SU-DHL-6 (cell line): ENCODE measurements at regions not wholly inside any gene's neighbourhood (a gene's known extent, or its start where the extent isn't known, plus 50 kb on each side); places are given as distances from the start of the nearest gene placed in this dataset.

Experiments used
- H2AFZ ChIP-seq: fragments of 200-600 bp; sonication (generic); 2 replicates; pipeline ENCODE4 v1.6.1; 2014; ENCODE audit warnings: low read depth, mild to moderate bottlenecking, moderate library complexity, mixed read lengths, antibody characterized with exemption, low read length; ENCODE audit not compliant: severe bottlenecking
- H3F3A ChIP-seq: fragments of 200-600 bp; shearing (Covaris generic); 2 replicates; pipeline ENCODE4 v1.6.0; 2016; ENCODE audit warnings: antibody characterized with exemption, mild to moderate bottlenecking; ENCODE audit not compliant: insufficient read depth
- H3K27ac ChIP-seq: fragments of 200-600 bp; sonication (generic); 2 replicates; pipeline ENCODE4 v1.5.1; 2016; ENCODE audit warnings: low read depth, mild to moderate bottlenecking, low read length, moderate library complexity, mixed read lengths
- H3K27me3 ChIP-seq: fragments of 200-600 bp; sonication (generic), shearing (Covaris generic); 2 replicates; pipeline ENCODE4 v1.6.0; 2014; ENCODE audit warnings: mild to moderate bottlenecking, low read length
- H3K36me3 ChIP-seq: fragments of 200-600 bp; sonication (generic); 2 replicates; pipeline ENCODE4 v1.6.1; 2014; ENCODE audit warnings: mild to moderate bottlenecking, low read length, mixed read lengths
- H3K4me2 ChIP-seq: fragments of 300-600, 200-600 bp; shearing (Covaris generic), sonication (generic); 2 replicates; pipeline ENCODE4 v1.6.0; 2014; ENCODE audit warnings: low read length, low read depth, mild to moderate bottlenecking; ENCODE audit not compliant: poor library complexity, severe bottlenecking
- H3K4me3 ChIP-seq: fragments of 200-600 bp; sonication (generic); 2 replicates; pipeline ENCODE4 v1.5.1; 2014; ENCODE audit warnings: antibody characterized with exemption, low read length, mild to moderate bottlenecking, mixed read lengths; ENCODE audit not compliant: insufficient read depth, poor library complexity, severe bottlenecking
- H3K79me2 ChIP-seq: fragments of 200-600 bp; sonication (generic); 2 replicates; pipeline ENCODE4 v1.6.1; 2014; ENCODE audit warnings: mild to moderate bottlenecking, low read length, moderate library complexity; ENCODE audit not compliant: insufficient read depth
- H3K9ac ChIP-seq: fragments of 200-600 bp; sonication (generic); 2 replicates; pipeline ENCODE4 v1.7.0; 2014; ENCODE audit warnings: mild to moderate bottlenecking, low read length
- H3K9me2 ChIP-seq: fragments of 200-600 bp; sonication (generic); replicated peaks from 2 replicates; pipeline ENCODE4 v1.6.1; 2014; ENCODE audit warnings: low read length; ENCODE audit not compliant: insufficient read depth
- H3K9me3 ChIP-seq: fragments of 200-600 bp; sonication (generic); 2 replicates; pipeline ENCODE4 v1.6.1; 2014; ENCODE audit warnings: low read length, mixed read lengths; ENCODE audit not compliant: insufficient read depth
- H4K20me1 ChIP-seq: fragments of 200-600 bp; sonication (generic); 2 replicates; pipeline ENCODE4 v1.6.1; 2014; ENCODE audit warnings: low read depth, mild to moderate bottlenecking, antibody characterized with exemption, low read length, moderate library complexity, mixed read lengths
- EZH2phosphoT487 ChIP-seq: fragments of 200-600 bp; sonication (generic), shearing (Covaris generic); conservative IDR thresholded peaks from 2 replicates; pipeline ENCODE4 v1.6.1; 2018; ENCODE audit warnings: mild to moderate bottlenecking, antibody characterized with exemption, low read length, moderate library complexity, mixed read lengths
- TF ChIP-seq, protein P1 (sequence below): fragments of 200-600 bp; sonication (generic); IDR thresholded peaks from one replicate; pipeline ENCODE4 v1.5.1; 2017; ENCODE audit warnings: antibody characterized with exemption, mild to moderate bottlenecking, low read length, moderate library complexity; ENCODE audit not compliant: insufficient read depth, poor library complexity, severe bottlenecking

DNA sequence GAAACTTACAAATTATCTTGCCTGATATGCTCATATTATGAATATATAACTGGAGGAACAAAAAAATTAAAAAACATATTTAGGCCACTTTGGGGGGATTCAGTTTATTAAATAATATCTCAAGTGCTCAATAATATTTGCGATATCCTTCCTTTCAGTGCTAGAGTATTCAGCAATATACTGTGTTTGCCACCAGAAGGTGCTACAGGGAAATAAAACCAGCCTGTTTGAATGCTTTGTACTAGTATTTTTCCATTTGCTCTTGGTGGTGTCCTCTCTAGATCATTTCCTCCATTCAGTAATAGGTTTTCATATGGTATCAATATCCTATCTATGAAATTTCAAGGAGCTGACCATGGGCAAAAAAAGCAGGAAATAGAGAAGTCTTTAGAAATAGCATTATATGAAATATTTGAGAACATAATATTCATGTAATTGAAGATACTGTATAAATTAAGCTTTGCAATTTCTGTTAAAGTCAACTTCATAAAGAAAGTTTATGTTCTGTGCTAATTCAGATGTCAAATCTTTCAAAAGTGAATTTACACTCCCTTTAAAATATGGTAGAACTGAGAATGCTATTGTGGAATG is 106.2 kb upstream of the NAV3 start:
- H4K20me1 ChIP-seq, result no peaks in the 10 kb centered on the region
- no peaks in the 10 kb centered on the region for H3K9me2 ChIP-seq
- no peak overlapping the region for H2AFZ ChIP-seq
- H3K4me3 ChIP-seq, result no peak overlapping the region
- no peak overlapping the region for H3K9ac ChIP-seq
- H3K79me2 ChIP-seq, result no peaks in the 10 kb centered on the region
- no peak overlapping the region for H3K27ac ChIP-seq
- no peak overlapping the region for H3K4me2 ChIP-seq
- no peaks in the 10 kb centered on the region for H3K27me3 ChIP-seq
- TF ChIP-seq EZH2phosphoT487, result no peak
- TF ChIP-seq, protein P1, sequence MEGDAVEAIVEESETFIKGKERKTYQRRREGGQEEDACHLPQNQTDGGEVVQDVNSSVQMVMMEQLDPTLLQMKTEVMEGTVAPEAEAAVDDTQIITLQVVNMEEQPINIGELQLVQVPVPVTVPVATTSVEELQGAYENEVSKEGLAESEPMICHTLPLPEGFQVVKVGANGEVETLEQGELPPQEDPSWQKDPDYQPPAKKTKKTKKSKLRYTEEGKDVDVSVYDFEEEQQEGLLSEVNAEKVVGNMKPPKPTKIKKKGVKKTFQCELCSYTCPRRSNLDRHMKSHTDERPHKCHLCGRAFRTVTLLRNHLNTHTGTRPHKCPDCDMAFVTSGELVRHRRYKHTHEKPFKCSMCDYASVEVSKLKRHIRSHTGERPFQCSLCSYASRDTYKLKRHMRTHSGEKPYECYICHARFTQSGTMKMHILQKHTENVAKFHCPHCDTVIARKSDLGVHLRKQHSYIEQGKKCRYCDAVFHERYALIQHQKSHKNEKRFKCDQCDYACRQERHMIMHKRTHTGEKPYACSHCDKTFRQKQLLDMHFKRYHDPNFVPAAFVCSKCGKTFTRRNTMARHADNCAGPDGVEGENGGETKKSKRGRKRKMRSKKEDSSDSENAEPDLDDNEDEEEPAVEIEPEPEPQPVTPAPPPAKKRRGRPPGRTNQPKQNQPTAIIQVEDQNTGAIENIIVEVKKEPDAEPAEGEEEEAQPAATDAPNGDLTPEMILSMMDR, result peak; percentile 41
- no peaks in the 10 kb centered on the region for H3K36me3 ChIP-seq
- H3K9me3 ChIP-seq, result no peaks in the 10 kb centered on the region
- no peaks in the 10 kb centered on the region for H3F3A ChIP-seq

DNA sequence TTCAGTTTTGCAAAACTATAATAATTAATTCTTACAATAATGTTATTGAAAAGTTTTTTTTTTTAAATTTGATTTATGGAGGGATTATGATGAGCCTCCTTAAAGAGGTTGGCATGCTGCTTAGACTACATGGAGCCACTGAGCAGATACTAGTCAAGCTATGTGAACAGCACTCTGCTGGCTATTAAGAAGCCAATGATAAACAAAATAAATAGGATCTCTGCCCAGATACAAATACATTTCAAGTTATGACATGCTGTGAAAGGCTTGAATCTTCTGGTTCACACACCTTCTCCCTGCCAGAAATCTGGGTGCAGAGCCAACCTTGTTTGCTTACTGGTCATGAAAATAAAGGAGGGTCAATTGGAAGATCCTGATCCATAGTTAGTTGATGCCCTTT is 107.4 kb upstream of the NAV3 start:
- Histone ChIP-seq H4K20me1 (no peaks in the 10 kb centered on the region), H3K9me3 (no peaks in the 10 kb centered on the region), H3K4me3 (no peak overlapping the region), H3K27ac (no peak overlapping the region), H2AFZ (no peak overlapping the region), H3K27me3 (no peaks in the 10 kb centered on the region), H3K9ac (no peak overlapping the region), H3F3A (no peaks in the 10 kb centered on the region), H3K4me2 (no peak overlapping the region), H3K79me2 (no peaks in the 10 kb centered on the region), H3K36me3 (no peaks in the 10 kb centered on the region), H3K9me2 (no peaks in the 10 kb centered on the region)
- TF ChIP-seq, protein P1, result no peak
- no peak for TF ChIP-seq EZH2phosphoT487

DNA sequence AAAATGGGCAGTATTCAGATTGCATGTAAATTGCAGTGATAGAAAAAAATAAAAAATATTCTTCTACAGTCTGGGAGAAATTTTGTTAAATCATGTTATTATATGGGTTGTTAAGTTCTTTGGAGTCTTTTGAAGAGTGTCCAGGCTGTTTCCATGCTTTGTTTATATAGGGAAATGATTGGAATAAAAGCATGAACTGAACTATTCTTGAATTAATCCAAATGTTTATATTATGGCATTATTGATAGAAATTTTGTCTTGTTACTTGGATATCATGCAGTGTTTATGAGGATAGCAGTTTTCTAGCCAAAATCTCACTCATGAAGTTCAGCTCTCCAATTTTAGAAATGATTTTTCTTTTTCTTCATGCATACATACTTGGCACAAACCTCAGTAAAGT is 108.2 kb upstream of the NAV3 start:
- H4K20me1 ChIP-seq, result no peaks in the 10 kb centered on the region
- H3K4me3 ChIP-seq, result no peak overlapping the region
- no peaks in the 10 kb centered on the region for H3K36me3 ChIP-seq
- no peaks in the 10 kb centered on the region for H3K9me2 ChIP-seq
- no peak overlapping the region for H3K9ac ChIP-seq
- H3F3A ChIP-seq, result no peaks in the 10 kb centered on the region
- no peak overlapping the region for H2AFZ ChIP-seq
- H3K4me2 ChIP-seq, result no peak overlapping the region
- no peaks in the 10 kb centered on the region for H3K79me2 ChIP-seq
- no peaks in the 10 kb centered on the region for H3K27me3 ChIP-seq
- TF ChIP-seq, protein P1, result no peak
- TF ChIP-seq EZH2phosphoT487, result no peak
- H3K27ac ChIP-seq, result no peak overlapping the region
- H3K9me3 ChIP-seq, result no peaks in the 10 kb centered on the region
